HEK293 (cell line): ENCODE measurements at regions not wholly inside any gene's neighbourhood (a gene's known extent, or its start where the extent isn't known, plus 50 kb on each side); places are given as distances from the start of the nearest gene placed in this dataset.

Experiments
- CTCF ChIP-seq: fragments of 450-650 bp; formaldehyde crosslinking; IDR thresholded peaks from 2 replicates; pipeline ENCODE4 v1.5.1; 2016; ENCODE audit warnings: missing biosample characterization, missing genetic modification characterization
- PRDM2 ChIP-seq: fragments of 450-650 bp; formaldehyde crosslinking; IDR thresholded peaks from 2 replicates; pipeline ENCODE4 v1.5.1; 2016; ENCODE audit warnings: missing biosample characterization, missing genetic modification characterization, borderline replicate concordance
- RBAK ChIP-seq: fragments of 450-650 bp; formaldehyde crosslinking; IDR thresholded peaks from 2 replicates; pipeline ENCODE4 v1.5.1; 2016; ENCODE audit warnings: missing biosample characterization, missing genetic modification characterization
- SALL2 ChIP-seq: fragments of 450-650 bp; formaldehyde crosslinking; IDR thresholded peaks from 2 replicates; pipeline ENCODE4 v1.5.0; 2017; ENCODE audit warnings: missing biosample characterization, mild to moderate bottlenecking, missing genetic modification characterization, borderline replicate concordance
- YY1 ChIP-seq: fragments of 450-650 bp; formaldehyde crosslinking; IDR thresholded peaks from 2 replicates; pipeline ENCODE4 v1.5.1; 2018; ENCODE audit warnings: missing biosample characterization, missing genetic modification characterization
- ZFP37 ChIP-seq: fragments of 450-650 bp; formaldehyde crosslinking; IDR thresholded peaks from 2 replicates; pipeline ENCODE4 v1.5.1; 2016; ENCODE audit warnings: missing biosample characterization, missing genetic modification characterization
- ZNF121 ChIP-seq: fragments of 450-650 bp; formaldehyde crosslinking; IDR thresholded peaks from 2 replicates; pipeline ENCODE4 v1.5.1; 2016; ENCODE audit warnings: missing biosample characterization, missing genetic modification characterization
- ZNF2 ChIP-seq: fragments of 450-650 bp; formaldehyde crosslinking; IDR thresholded peaks from 2 replicates; pipeline ENCODE4 v1.5.1; 2016; ENCODE audit warnings: missing biosample characterization, missing genetic modification characterization
- ZNF221 ChIP-seq: fragments of 450-650 bp; formaldehyde crosslinking; IDR thresholded peaks from 2 replicates; pipeline ENCODE4 v1.5.1; 2017; ENCODE audit warnings: missing biosample characterization, missing genetic modification characterization, borderline replicate concordance
- ZNF280D ChIP-seq: fragments of 450-650 bp; formaldehyde crosslinking; IDR thresholded peaks from 2 replicates; pipeline ENCODE4 v1.5.1; 2016; ENCODE audit warnings: missing biosample characterization, missing genetic modification characterization
- ZNF394 ChIP-seq: fragments of 450-650 bp; formaldehyde crosslinking; IDR thresholded peaks from 2 replicates; pipeline ENCODE4 v1.5.1; 2016; ENCODE audit warnings: missing biosample characterization, missing genetic modification characterization, mild to moderate bottlenecking, moderate library complexity, borderline replicate concordance
- TF ChIP-seq, protein P1 (sequence below): fragments of 450-650 bp; IDR thresholded peaks from 2 replicates; pipeline ENCODE4 v1.5.1; 2018; ENCODE audit warnings: missing biosample characterization, mild to moderate bottlenecking, missing genetic modification characterization

- TF ChIP-seq SALL2 (tag by site-specific recombination) = no peak
- TF ChIP-seq, protein P1, sequence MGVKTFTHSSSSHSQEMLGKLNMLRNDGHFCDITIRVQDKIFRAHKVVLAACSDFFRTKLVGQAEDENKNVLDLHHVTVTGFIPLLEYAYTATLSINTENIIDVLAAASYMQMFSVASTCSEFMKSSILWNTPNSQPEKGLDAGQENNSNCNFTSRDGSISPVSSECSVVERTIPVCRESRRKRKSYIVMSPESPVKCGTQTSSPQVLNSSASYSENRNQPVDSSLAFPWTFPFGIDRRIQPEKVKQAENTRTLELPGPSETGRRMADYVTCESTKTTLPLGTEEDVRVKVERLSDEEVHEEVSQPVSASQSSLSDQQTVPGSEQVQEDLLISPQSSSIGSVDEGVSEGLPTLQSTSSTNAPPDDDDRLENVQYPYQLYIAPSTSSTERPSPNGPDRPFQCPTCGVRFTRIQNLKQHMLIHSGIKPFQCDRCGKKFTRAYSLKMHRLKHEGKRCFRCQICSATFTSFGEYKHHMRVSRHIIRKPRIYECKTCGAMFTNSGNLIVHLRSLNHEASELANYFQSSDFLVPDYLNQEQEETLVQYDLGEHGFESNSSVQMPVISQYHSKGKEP (tag by site-specific recombination) = no peak
- no peak for TF ChIP-seq ZNF280D
- TF ChIP-seq CTCF (tag by site-specific recombination) = no peak
- no peak for TF ChIP-seq PRDM2
- no peak for TF ChIP-seq YY1 (tag by site-specific recombination)
- TF ChIP-seq ZNF2 = no peak
- no peak for TF ChIP-seq RBAK (tag by site-specific recombination)
- no peak for TF ChIP-seq ZNF394
- TF ChIP-seq ZNF221 = no peak
- no peak for TF ChIP-seq ZNF121 (tag by site-specific recombination)
- TF ChIP-seq ZFP37 (tag by site-specific recombination) = no peak
These were observed 259.6 kb downstream of the TSHZ3 start for GRCh38 chr19:31089681-31090080.
